Breast epithelium (tissue), 4 donors: ENCODE measurements at regions not wholly inside any gene's neighbourhood (a gene's known extent, or its start where the extent isn't known, plus 50 kb on each side); places are given as distances from the start of the nearest gene placed in this dataset.

Experiments
- DNase-seq, 2 donors: peaks; one replicate each; pipeline ENCODE4 v3.0.0-alpha.2; 2019; ENCODE audit warnings: low spot score in 2 of 2
- H3K27ac ChIP-seq, 2 donors: fragments of 200-600 bp; sonication (generic) in 1 of 2; one replicate each; pipeline ENCODE4 v1.5.1; 2016 to 2019; ENCODE audit warnings: mild to moderate bottlenecking in 1 of 2
- H3K27me3 ChIP-seq, 2 donors: fragments of 200-600 bp; sonication (generic) in 1 of 2; one replicate each; pipeline versions ENCODE4 v1.5.1 to v1.6.0; 2017 to 2019; ENCODE audit warnings: control low read depth in 1 of 2, mild to moderate bottlenecking in 1 of 2
- H3K36me3 ChIP-seq: fragments of 200-600 bp; one replicate; pipeline ENCODE4 v1.5.1; 2019
- H3K4me1 ChIP-seq, 2 donors: fragments of 200-600 bp; sonication (generic); one replicate each; pipeline ENCODE4 v1.5.1; 2016 to 2019; ENCODE audit warnings: control low read depth in 1 of 2
- H3K4me3 ChIP-seq, 3 donors: fragments of 200-600 bp; sonication (generic); 1 replicate in 2 of 3; 2 replicates in 1 of 3; pipeline ENCODE4 v1.5.1; 2016 to 2019; ENCODE audit warnings: mild to moderate bottlenecking in 3 of 3, moderate library complexity in 2 of 3
- H3K9me3 ChIP-seq, 2 donors: fragments of 200-600 bp; sonication (generic) in 1 of 2; one replicate each; pipeline ENCODE4 v1.5.1; 2016 to 2019; ENCODE audit warnings: control low read depth in 1 of 2
- CTCF ChIP-seq, 3 donors: fragments of 450-650 bp; IDR thresholded peaks; one replicate each; pipeline ENCODE4 v1.5.1; 2016 to 2017; ENCODE audit warnings: antibody characterized with exemption in 3 of 3, mild to moderate bottlenecking in 3 of 3, moderate library complexity in 3 of 3
- POLR2A ChIP-seq: fragments of 450-650 bp; IDR thresholded peaks from one replicate; pipeline ENCODE4 v1.6.1; 2016; ENCODE audit warnings: antibody characterized with exemption, mild to moderate bottlenecking, moderate library complexity
- POLR2AphosphoS5 ChIP-seq, 3 donors: sonication (generic); formaldehyde crosslinking; IDR thresholded peaks; one replicate each; pipeline ENCODE4 v1.6.1; 2017; ENCODE audit warnings: antibody characterized with exemption in 3 of 3
- intact Hi-C: fragments of 100-400 bp; cut with DNase I; formaldehyde crosslinking; loops from one replicate; pipeline ENCODE4 v1.15.1; 2023; ENCODE audit warnings: low total_unique reads

- Histone ChIP-seq H3K36me3 (no peaks in the 10 kb centered on the region), H3K4me3 (no peak overlapping the region), H3K9me3 (no peaks in the 10 kb centered on the region), H3K4me1 (no peaks in the 10 kb centered on the region), H3K27me3 (no peaks in the 10 kb centered on the region), H3K27ac (no peak overlapping the region)
- DNase-seq: no peak
- no peak for TF ChIP-seq POLR2AphosphoS5 (IDR thresholded peaks at IDR 0.05)
- TF ChIP-seq POLR2A: no peak
- no peak for TF ChIP-seq CTCF (IDR thresholded peaks at IDR 0.05)
- intact Hi-C loops: no loop called here
Measured at GRCh38 chr14:66248256-66248655, 237.9 kb upstream of the CCDC196 start.

GRCh38 chr14:66249544-66249943 is 236.6 kb upstream of the CCDC196 start:
- H3K36me3 ChIP-seq: no peaks in the 10 kb centered on the region
- intact Hi-C loops: no loop called here
- TF ChIP-seq POLR2AphosphoS5 (IDR thresholded peaks at IDR 0.05) (no peak), CTCF (IDR thresholded peaks at IDR 0.05) (no peak)

GRCh38 chr14:66254038-66254437 is 232.1 kb upstream of the CCDC196 start:
- TF ChIP-seq POLR2AphosphoS5 (IDR thresholded peaks at IDR 0.05): no peak
- TF ChIP-seq CTCF (IDR thresholded peaks at IDR 0.05): no peak
- no peak for TF ChIP-seq POLR2A

More at GRCh38 chr14:66249544-66249943, 236.6 kb upstream of the CCDC196 start:
- no peaks in the 10 kb centered on the region for H3K9me3 ChIP-seq
- no peak for DNase-seq
- no peaks in the 10 kb centered on the region for H3K4me1 ChIP-seq
- H3K27me3 ChIP-seq: no peaks in the 10 kb centered on the region
- H3K27ac ChIP-seq: no peak overlapping the region
- no peak overlapping the region for H3K4me3 ChIP-seq

GRCh38 chr14:66268802-66269334 is 217.3 kb upstream of the CCDC196 start:
- intact Hi-C loops: no loop called here
- no peaks in the 10 kb centered on the region for H3K9me3 ChIP-seq
- no peaks in the 10 kb centered on the region for H3K27me3 ChIP-seq
- no peak for TF ChIP-seq POLR2AphosphoS5 (IDR thresholded peaks at IDR 0.05)
- no peaks in the 10 kb centered on the region for H3K36me3 ChIP-seq
- H3K4me3 ChIP-seq: no peak overlapping the region
- H3K27ac ChIP-seq: no peak overlapping the region
- no peak for DNase-seq
- H3K4me1 ChIP-seq: no peaks in the 10 kb centered on the region

More at GRCh38 chr14:66254038-66254437, 232.1 kb upstream of the CCDC196 start:
- intact Hi-C loops: no loop called here
- no peaks in the 10 kb centered on the region for H3K27me3 ChIP-seq
- no peak overlapping the region for H3K27ac ChIP-seq
- H3K4me3 ChIP-seq: no peak overlapping the region
- H3K36me3 ChIP-seq: no peaks in the 10 kb centered on the region
- H3K9me3 ChIP-seq: no peaks in the 10 kb centered on the region
- no peaks in the 10 kb centered on the region for H3K4me1 ChIP-seq
- no peak for DNase-seq

- TF ChIP-seq POLR2AphosphoS5 (IDR thresholded peaks at IDR 0.05) (no peak), POLR2A (no peak), CTCF (IDR thresholded peaks at IDR 0.05) (no peak)
- no peaks in the 10 kb centered on the region for H3K27me3 ChIP-seq
- H3K36me3 ChIP-seq: no peaks in the 10 kb centered on the region
- intact Hi-C loops: no loop called here
- no peak for DNase-seq
- H3K27ac ChIP-seq: no peak overlapping the region
- no peak overlapping the region for H3K4me3 ChIP-seq
- H3K9me3 ChIP-seq: no peaks in the 10 kb centered on the region
- H3K4me1 ChIP-seq: no peaks in the 10 kb centered on the region
Measured at GRCh38 chr14:66272221-66272620, 213.9 kb upstream of the CCDC196 start.
